ENCODE measurements at regions not wholly inside any gene's neighbourhood (a gene's known extent, or its start where the extent isn't known, plus 50 kb on each side); places are given as distances from the start of the nearest gene placed in this dataset.
A peak's percentile ranks its signal among the peaks of the same experiment; 100 is the strongest.

- TF ChIP-seq ZBTB7A (IDR thresholded peaks at IDR 0.05; ENCODE audit: low read depth) (no peak), TEAD4 (IDR thresholded peaks at IDR 0.05) (no peak), YY1 (IDR thresholded peaks at IDR 0.05; ENCODE audit: low read depth) (no peak), CREB1 (IDR thresholded peaks at IDR 0.05; ENCODE audit: low read depth) (no peak), NFIC (IDR thresholded peaks at IDR 0.05) (0 out of 2 replicates have a peak, but pooled peaks have one; percentile 16), TCF12 (IDR thresholded peaks at IDR 0.05; ENCODE audit: low read depth) (no peak)
These were observed 181.0 kb upstream of the MAST4 start for GRCh38 chr5:66415208-66415607.

- no peak for TF ChIP-seq YY1 (IDR thresholded peaks at IDR 0.05; ENCODE audit: low read depth)
- no peak for TF ChIP-seq CEBPB (IDR thresholded peaks at IDR 0.05)
- TF ChIP-seq TAF1 (IDR thresholded peaks at IDR 0.05; ENCODE audit: low read depth), result no peak
- no peak for TF ChIP-seq NFIC (IDR thresholded peaks at IDR 0.05)
- TF ChIP-seq CREB1 (IDR thresholded peaks at IDR 0.05; ENCODE audit: low read depth), result no peak
- TF ChIP-seq EP300 (IDR thresholded peaks at IDR 0.05; ENCODE audit: borderline replicate concordance), result no peak
- TF ChIP-seq REST (IDR thresholded peaks at IDR 0.05; ENCODE audit: low read depth), result no peak
- TF ChIP-seq TCF12 (IDR thresholded peaks at IDR 0.05; ENCODE audit: low read depth), result no peak
- no peak for TF ChIP-seq FOXM1 (IDR thresholded peaks at IDR 0.05; ENCODE audit: borderline replicate concordance, low read depth)
- TF ChIP-seq RAD21 (IDR thresholded peaks at IDR 0.05; ENCODE audit: low read depth), result no peak
- no peak for TF ChIP-seq EGR1 (IDR thresholded peaks at IDR 0.05)
- TF ChIP-seq USF1 (IDR thresholded peaks at IDR 0.05), result no peak
- TF ChIP-seq TEAD4 (IDR thresholded peaks at IDR 0.05), result no peak
- TF ChIP-seq ZBTB7A (IDR thresholded peaks at IDR 0.05; ENCODE audit: low read depth), result no peak
These were observed 179.5 kb upstream of the MAST4 start for GRCh38 chr5:66416698-66417097.

- TF ChIP-seq YY1 (IDR thresholded peaks at IDR 0.05; ENCODE audit: low read depth) (no peak), FOXM1 (IDR thresholded peaks at IDR 0.05; ENCODE audit: borderline replicate concordance, low read depth) (no peak), NFIC (IDR thresholded peaks at IDR 0.05) (no peak), CREB1 (IDR thresholded peaks at IDR 0.05; ENCODE audit: low read depth) (no peak), EGR1 (IDR thresholded peaks at IDR 0.05) (no peak), ZBTB7A (IDR thresholded peaks at IDR 0.05; ENCODE audit: low read depth) (no peak), EP300 (IDR thresholded peaks at IDR 0.05; ENCODE audit: borderline replicate concordance) (no peak)
These were observed 178.4 kb upstream of the MAST4 start for GRCh38 chr5:66417781-66418180.

GRCh38 chr5:66423484-66423883 lies 172.7 kb upstream of the MAST4 start:
- TF ChIP-seq RAD21 (IDR thresholded peaks at IDR 0.05; ENCODE audit: low read depth), result no peak

- TF ChIP-seq REST (IDR thresholded peaks at IDR 0.05; ENCODE audit: low read depth) (no peak), CEBPB (IDR thresholded peaks at IDR 0.05) (no peak), EGR1 (IDR thresholded peaks at IDR 0.05) (no peak), TAF1 (IDR thresholded peaks at IDR 0.05; ENCODE audit: low read depth) (no peak), YY1 (IDR thresholded peaks at IDR 0.05; ENCODE audit: low read depth) (no peak), TCF12 (IDR thresholded peaks at IDR 0.05; ENCODE audit: low read depth) (no peak), CREB1 (IDR thresholded peaks at IDR 0.05; ENCODE audit: low read depth) (no peak), FOXM1 (IDR thresholded peaks at IDR 0.05; ENCODE audit: borderline replicate concordance, low read depth) (no peak), ZBTB7A (IDR thresholded peaks at IDR 0.05; ENCODE audit: low read depth) (no peak), USF1 (IDR thresholded peaks at IDR 0.05) (no peak), RAD21 (IDR thresholded peaks at IDR 0.05; ENCODE audit: low read depth) (no peak), NFIC (IDR thresholded peaks at IDR 0.05) (no peak), EP300 (IDR thresholded peaks at IDR 0.05; ENCODE audit: borderline replicate concordance) (no peak), TEAD4 (IDR thresholded peaks at IDR 0.05) (no peak)
These were observed 170.4 kb upstream of the MAST4 start for GRCh38 chr5:66425842-66426241.

GRCh38 chr5:66426259-66427138 lies 169.7 kb upstream of the MAST4 start:
- TF ChIP-seq FOXM1 (IDR thresholded peaks at IDR 0.05; ENCODE audit: borderline replicate concordance, low read depth) (no peak), TCF12 (IDR thresholded peaks at IDR 0.05; ENCODE audit: low read depth) (no peak), CREB1 (IDR thresholded peaks at IDR 0.05; ENCODE audit: low read depth) (no peak), RAD21 (IDR thresholded peaks at IDR 0.05; ENCODE audit: low read depth) (no peak), YY1 (IDR thresholded peaks at IDR 0.05; ENCODE audit: low read depth) (no peak), MAX (IDR thresholded peaks at IDR 0.05) (no peak), USF1 (IDR thresholded peaks at IDR 0.05) (no peak), EP300 (IDR thresholded peaks at IDR 0.05; ENCODE audit: borderline replicate concordance) (no peak), TEAD4 (IDR thresholded peaks at IDR 0.05) (no peak), REST (IDR thresholded peaks at IDR 0.05; ENCODE audit: low read depth) (no peak), NFIC (IDR thresholded peaks at IDR 0.05) (no peak), CEBPB (IDR thresholded peaks at IDR 0.05) (no peak), TAF1 (IDR thresholded peaks at IDR 0.05; ENCODE audit: low read depth) (no peak), ZBTB7A (IDR thresholded peaks at IDR 0.05; ENCODE audit: low read depth) (no peak), EGR1 (IDR thresholded peaks at IDR 0.05) (no peak)

Measured in Ishikawa (cell line).